ENCODE measurements at regions not wholly inside any gene's neighbourhood (a gene's known extent, or its start where the extent isn't known, plus 50 kb on each side); places are given as distances from the start of the nearest gene placed in this dataset.

DNA sequence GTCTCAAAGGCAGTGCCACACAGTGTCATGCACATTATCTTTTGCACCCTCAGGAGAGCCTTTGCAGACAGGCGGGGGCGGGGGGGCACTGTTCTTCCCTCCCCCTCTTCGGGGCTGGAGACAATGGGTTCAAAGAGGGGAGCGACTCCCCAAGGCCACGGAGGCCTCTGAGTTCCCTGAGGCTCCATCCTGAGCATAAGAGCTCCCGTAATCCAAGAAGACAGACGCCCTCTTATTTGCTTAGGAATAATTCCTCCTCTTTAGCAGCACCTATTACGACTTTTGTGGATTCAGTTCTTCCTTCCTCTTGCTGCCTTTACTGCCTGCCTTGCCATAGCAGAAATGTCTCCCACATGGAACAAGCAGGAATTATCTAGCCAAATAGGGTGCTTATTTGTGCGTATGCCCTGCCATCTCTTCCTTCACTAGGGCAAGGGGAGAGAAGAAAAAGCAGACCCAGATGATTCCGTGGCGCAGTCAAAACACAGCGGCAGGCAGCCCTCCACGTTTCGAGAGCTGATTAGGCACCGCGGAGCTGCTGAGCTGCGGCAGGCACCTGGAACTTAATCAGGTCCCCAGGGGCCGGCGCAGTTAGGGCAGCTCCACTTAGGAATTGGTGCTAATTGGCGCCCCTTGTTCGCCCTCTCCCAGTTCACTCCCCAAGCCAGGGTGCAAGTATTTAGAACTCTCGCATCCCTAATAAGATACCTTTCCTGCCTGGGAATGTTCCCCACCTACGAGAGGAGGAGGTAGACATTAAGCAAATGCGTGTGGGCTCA lies 233.4 kb upstream of the MYT1L start:
- Histone ChIP-seq H3K27ac (no peak overlapping the region), H3K4me3 (no peak overlapping the region)

DNA sequence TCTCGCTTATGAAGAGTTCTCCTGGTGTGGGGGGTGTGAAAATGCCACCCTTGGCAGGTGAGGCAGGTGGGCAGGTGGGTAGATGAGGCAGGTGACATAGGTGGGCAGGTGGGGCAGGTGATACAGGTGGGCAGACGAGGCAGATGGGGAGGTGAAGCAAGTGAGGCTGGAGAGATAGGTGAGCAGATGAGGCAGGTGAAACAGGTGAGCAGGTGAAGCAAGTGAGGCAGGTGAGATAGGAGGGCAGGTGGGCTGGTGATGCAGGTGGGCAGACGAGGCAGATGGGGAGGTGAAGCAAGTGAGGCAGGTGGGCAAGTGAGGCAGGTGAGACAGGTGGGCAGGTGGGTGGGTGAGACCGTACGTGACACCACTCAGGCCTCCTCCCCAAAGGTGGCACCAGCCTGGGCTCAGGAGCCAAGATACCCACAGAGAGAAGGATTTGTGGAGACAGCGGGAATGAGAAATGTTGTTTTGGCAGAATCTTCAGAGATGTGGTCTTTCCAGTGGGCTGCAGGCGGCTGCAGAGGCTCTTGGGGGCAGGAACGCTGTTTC lies 232.3 kb upstream of the MYT1L start:
- H3K4me3 ChIP-seq = no peak overlapping the region
- H3K27ac ChIP-seq = no peak overlapping the region

DNA sequence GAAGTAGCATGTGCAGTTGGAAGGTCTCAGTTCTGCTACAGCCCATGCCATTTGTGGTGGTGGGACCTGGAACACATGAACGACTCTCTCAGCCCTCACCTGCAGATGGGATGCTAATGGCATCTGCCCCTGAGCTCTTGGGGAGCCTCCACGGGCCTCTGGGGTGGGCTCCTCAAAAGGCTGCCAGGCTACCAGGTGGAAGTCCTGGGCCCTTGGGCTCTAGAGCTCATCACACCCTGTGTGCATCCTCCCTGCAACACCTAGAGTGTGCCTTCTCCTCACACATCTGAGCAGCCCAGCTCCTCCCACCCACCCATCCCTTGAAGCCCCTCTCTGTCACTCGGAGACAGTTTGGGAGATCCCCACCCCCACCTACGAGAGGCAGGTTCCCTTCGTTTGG lies 231.8 kb upstream of the MYT1L start:
- Histone ChIP-seq H3K4me3 (no peak overlapping the region), H3K27ac (no peak overlapping the region)

DNA sequence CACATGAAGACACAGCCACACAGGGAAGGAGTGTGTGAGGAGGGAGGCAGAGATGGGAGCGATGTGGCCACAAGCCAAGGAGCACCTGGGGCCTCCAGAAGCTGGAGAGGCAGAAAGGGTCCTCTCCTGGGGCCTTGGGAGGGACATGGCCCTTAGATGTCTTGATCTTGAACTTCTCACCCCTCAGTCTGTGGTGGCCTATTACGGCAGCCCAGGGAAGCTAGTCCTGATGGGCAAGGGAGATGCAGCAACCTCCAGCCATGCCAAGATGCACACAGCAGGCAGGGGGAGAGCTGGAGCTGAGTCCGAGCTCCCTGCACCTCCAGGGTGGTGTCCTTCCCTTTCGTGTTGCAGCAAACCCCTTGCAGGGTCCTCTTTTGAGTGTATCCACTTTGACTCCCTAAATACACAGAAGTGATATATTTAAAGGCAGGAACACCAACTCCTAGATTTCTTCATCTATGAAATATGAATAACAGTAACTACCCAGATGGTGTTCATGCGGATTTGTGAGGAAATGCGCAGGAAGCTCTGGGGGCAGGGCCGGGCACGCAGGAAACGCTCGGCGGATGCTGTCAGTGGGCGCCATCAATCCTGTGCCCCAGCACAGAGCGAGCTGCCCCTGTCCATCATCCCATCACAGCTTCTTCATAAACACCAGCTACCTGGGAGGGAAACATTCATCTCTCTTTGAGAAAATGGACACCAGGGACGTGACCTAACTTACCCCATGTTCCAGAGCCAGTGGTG lies 230.4 kb upstream of the MYT1L start:
- Histone ChIP-seq H3K4me3 (no peak overlapping the region), H3K27ac (no peak overlapping the region)

DNA sequence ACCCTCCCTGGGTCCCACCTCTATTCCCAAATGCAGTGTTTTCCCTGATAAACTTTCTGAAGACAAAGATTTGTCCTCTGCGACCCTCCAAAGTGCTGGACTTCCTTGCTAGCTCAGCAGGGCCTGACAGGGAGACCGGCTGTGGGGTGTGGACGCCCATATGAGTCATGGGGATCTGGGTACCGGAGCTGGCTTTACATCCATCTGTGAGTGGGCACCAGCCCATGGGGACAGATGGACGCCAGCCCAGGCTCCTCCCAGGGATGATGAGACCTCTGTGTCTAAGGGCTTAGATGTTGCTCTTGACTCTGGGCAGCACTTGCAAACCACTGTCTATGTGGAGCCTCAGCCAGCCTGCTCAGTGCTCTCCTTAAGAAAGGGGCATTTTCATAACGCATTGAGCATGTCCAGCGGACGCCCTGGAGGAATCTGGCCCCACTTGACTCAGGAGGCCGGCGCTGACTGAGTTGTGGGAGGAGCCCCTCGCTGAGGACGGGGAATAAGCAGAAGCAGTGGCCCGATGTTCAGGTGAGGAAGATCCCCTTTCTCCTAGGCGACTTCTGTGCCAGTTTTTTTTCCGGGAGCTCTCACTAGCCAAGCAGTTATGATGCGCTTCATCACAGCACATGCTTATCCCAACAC lies 229.4 kb upstream of the MYT1L start:
- no peak overlapping the region for H3K27ac ChIP-seq

DNA sequence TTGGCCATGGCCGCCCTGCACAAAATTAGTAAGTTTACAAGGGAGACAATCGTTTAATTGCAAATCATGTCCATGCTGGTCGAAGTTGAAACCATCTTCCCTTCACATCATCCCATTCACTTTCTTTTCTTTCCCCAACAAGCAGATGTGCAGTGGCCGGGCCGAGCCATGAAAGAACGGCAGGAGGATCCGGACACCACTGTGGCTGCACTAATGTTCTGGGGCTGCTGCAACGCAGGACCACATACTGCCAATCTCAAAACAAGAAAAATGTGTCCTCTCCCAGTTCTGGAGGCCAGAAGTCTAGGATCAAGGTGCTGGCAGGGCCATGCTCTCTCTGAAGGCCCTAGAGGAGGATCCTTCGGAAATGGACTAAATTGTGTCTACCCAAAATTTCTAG lies 227.4 kb upstream of the MYT1L start:
- Histone ChIP-seq H3K4me3 (no peak overlapping the region), H3K27ac (no peak overlapping the region)

More for the DNA sequence above, 229.4 kb upstream of the MYT1L start:
- H3K4me3 ChIP-seq = no peak overlapping the region

DNA sequence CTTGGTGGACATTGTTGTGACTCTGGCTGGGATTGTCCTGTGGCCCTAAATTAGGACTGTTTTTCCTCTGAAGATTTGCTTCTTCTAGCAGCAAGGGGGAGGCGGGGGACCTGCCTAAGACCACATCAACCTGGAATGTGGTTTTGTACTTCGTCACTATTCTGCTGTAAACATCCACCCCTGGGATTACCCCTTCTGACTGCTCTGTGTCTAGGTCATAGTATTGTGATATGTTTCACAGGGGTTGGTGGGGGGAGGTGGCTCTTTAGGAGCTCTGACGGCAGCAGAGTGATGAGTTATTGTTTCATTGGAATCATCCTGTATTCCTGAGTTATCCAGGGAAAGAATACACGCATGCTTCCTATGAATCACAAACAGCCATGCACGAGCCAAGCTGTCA lies 226.4 kb upstream of the MYT1L start:
- H3K4me3 ChIP-seq = no peak overlapping the region

DNA sequence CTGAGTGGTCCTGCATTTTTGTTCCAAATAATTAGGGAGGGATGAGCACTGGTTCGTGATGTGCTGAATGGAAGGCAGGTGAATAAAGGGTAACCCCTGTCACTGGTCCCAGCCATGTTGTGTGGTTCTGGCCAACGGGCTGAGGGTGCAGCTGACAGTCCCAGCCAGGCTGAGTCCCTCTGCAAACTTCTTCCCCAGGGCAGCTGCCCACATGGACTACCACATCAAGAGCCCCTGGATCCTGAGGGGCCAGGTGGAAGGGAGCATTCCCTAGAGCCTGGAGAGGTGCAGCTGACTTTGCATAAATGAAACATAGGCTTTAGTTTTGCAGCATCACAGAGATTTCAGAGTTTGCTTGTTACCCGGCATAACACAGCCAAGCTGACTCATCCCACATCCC lies 219.8 kb upstream of the MYT1L start:
- H3K27ac ChIP-seq = no peak overlapping the region
- H3K4me3 ChIP-seq = no peak overlapping the region

More for the DNA sequence above, 226.4 kb upstream of the MYT1L start:
- H3K27ac ChIP-seq = no peak overlapping the region

DNA sequence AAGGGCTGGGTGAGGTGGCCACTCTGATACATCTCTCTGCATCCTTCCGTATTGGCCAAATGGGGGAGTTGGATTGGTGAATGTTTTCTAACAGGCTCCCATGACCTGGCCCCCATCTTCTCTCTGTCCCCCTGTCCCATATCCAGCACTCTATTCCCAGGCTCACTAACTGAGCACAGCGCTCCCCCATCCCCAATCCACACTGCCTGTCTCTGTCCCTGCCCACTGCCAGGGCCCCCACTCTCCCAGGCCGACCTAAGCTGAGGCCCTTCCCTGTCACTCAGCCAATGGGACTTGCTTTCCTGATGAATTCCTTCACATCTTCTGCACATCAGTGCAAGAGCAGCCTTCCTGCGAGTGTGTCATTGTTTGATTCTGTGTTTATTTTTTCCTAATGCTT lies 216.8 kb upstream of the MYT1L start:
- Histone ChIP-seq H3K4me3 (no peak overlapping the region), H3K27ac (no peak overlapping the region)

DNA sequence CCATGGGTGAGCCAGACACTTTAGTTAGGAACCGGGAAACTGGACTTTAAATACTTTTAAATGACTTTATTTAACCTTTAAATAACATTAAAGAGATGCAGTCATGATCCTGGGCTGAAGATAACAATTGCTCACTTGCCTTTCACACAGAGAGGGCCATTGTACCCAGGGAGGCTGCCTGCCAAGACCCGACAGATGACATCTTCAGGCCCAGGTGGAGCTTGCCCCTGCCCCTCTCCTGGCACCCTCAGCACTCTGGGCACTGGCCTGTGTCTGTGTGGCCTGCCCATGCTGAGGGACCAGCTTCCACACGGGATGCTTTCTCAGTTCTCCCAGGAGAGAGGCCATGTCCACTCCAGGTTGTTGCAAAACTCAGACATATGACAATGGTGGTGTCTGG lies 216.4 kb upstream of the MYT1L start:
- H3K27ac ChIP-seq = no peak overlapping the region
- no peak overlapping the region for H3K4me3 ChIP-seq

DNA sequence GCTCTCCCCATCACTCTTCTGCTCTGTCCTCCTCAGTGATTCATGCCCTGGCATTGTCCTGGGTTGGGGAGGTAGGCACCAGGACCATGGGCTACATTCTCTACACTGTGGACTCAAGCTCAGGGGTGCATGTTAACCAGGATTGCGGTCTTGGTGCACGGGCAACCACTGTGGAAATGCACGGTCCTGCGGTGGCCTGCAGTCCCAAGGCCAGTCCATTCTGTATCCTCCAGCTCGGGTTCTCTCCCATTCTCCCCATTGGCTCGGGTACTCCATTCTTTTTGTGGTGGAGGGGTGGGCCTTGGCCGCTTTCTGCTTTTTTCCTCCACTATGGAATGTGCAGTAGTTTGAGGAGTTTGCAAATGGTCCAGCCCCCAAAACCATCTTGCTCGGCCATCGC lies 215.0 kb upstream of the MYT1L start:
- Histone ChIP-seq H3K4me3 (no peak overlapping the region), H3K27ac (no peak overlapping the region)

DNA sequence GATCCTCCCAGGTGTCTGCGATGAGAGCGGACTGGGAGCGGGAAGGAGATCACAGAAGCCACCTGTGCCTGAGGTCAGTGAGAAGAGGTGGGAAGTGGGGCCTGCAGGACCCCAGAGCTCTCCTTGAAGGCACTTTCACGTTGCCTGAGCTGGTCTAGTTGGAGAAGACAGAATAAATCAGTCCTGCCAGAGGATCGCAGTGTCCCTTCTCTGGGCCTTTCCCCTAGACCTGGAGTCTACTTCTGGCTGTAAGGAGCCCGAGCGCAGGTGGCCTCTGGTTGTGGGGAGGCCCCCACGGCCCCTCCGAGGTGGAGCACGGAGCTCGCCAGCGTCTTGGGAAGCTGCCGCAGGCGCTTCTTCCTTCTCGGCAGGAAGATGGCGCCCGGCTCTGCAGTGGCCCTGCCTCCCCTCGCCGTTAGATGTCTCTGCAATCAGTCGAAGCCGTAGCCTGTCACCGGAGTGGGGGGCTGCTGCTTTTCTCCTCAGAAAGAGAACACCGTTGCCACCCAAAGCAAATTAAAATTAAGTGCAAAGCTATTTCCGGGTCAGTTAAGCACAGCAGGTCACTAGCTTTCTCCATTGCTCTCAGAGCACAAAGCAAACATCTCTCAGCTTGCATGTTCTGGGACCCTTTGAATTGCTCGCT lies 212.0 kb upstream of the MYT1L start:
- Histone ChIP-seq H3K4me3 (no peak overlapping the region), H3K27ac (no peak overlapping the region)

DNA sequence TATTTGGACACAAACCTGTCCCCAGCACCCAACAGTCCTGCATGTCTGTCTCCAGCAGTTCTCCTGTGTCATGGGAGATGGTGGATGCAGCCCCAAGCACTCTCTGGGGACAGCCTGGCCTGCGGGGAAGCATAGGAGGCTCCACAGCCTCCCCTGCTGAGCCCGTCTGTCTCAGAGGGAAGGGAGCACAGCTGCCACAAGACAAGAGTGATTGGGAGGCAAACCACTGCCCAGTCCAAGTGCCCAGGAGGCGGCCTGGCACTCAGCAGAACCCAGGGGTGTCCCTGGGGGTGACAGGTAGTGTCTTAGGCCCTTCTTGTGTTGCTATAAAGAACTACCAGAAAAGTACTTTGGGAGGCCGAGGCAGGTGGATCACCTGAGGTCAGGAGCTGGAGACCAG lies 211.2 kb upstream of the MYT1L start:
- Histone ChIP-seq H3K27ac (no peak overlapping the region), H3K4me3 (no peak overlapping the region)

DNA sequence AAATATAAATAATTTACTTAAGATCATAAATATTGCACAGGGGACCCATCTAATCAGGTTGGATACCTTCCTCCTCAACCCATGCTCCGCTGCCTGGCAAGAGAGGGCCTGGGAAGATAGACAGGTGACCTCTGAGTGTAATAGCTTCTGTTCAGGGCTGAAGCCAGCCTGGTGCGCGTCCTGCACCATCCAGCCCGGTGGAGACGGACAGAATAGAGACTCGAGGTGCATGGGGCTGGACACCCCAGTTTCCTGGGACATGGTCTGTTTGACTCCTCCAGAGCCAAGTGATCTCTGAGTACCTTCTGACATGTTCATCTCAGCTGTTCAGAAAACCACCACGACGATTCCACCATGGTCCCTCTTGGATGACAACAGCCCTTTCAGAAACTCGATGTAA lies 209.3 kb upstream of the MYT1L start:
- Histone ChIP-seq H3K4me3 (no peak overlapping the region), H3K27ac (no peak overlapping the region)

DNA sequence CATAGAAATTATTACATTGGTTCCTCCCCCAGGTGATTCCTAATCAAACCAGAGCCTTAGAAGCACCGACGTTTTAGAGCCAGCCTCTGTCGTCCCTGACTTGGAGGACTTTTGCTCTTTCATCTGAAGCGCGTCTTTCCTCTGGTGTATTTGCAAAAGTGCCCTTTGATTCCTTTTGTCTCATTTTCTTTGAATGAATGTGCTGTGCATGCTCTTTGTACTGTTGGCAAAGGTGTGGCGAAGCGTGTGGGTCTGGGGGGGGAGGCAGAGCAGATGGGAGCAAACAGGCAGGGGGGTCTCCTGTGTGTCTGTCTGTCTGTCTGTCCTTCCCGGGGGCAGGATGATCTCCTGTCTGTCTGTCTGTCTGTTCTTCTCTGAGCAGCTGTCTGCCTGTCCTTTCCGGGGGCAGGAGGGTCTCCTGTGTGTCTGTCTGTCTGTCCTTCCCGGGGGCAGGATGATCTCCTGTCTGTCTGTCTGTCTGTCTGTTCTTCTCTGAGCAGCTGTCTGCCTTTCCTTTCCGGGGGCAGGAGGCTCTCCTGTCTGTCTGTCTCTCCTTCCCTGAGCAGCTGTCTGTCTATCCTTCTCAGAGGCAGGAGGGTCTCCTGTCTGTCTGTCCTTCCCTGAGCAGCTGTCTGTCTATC lies 205.5 kb upstream of the MYT1L start:
- Histone ChIP-seq H3K27ac (no peak overlapping the region), H3K4me3 (no peak overlapping the region)

DNA sequence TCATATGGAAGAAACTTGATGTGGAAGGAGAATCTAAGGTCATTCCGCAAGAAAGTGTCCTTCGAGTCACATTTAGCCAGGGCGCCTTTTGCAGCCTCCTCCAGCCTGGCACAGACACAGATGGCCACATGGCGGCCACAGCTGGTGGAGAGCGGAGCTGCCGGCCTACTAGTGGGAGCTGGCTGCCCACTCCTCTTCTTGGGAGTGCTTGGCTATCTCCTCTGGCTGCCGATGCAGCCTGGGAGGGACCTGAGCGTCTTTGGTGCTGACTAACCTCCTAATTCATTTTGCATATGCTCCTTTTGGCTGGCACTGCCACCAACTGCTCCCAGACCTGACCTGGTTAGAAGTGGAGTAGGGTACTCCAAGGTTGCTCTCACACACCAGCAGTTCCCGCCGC lies 199.3 kb upstream of the MYT1L start:
- H3K4me3 ChIP-seq = no peak overlapping the region
- H3K27ac ChIP-seq = no peak overlapping the region

DNA sequence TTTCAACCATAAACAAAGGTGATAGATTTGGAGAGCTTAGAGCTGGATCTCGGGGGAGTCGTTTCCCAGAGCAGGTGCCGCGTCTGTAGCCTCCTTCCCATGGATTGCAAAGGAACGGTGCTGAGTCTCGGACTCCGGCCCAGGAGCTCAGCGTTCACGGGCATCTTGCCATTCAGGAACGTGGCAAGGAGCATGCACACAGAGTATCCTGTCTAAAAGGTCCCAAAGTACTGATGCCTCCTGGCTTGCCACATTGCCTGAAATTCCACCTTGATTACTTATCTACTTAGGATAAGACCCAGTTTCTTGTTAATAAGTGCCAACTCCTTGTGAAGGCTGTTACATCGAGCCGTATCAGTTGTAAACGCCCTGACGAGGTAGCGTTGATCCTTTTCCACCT lies 197.8 kb upstream of the MYT1L start:
- Histone ChIP-seq H3K4me3 (no peak overlapping the region), H3K27ac (no peak overlapping the region)

DNA sequence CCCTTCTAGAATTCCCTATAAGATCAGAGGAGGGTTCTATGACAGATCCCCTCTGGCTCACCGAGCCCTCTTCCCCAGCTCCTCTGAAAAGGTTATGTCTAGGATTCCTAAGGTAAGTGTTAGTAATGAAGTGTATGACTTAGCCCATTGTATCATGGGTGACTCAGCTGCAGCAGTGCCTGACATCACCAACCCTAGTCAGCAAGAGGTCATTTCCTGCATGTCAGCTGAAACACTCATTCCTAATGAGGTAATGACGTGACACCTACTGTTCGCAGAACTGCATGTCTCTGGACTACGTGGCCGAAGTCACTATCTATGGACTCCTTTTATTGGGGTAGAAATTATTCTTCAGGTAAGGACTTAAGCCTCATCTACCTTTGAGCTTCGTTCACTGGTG lies 196.1 kb upstream of the MYT1L start:
- no peak overlapping the region for H3K4me3 ChIP-seq
- H3K27ac ChIP-seq = no peak overlapping the region

DNA sequence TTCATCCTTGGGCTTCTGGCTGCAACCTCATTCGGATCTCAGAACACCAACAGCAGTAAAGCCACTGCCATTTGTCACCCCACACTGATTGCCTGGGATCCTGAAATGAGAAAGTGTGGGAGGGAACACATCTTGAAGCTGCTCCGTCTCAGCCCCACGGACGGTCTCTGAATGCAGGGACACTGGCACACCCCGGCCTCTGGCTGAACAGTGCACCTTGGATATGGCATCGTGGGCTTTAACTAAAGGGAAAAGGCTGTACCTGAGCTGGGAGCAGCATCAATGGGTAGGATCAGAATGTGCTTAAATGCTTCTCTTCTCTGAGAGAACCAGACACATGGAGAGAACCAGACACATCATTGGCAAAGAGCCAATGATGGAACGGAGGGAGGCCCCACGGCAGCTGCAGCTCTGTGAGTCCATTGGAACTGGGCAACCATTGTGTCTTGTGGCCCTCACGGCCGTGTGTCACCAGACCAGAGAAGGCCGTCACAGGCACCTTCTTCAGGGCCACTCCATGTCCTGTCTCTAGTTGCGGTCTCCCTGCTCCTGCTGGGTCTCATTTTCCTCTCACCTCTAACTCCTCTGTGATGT lies 193.4 kb upstream of the MYT1L start:
- Histone ChIP-seq H3K27ac (no peak overlapping the region), H3K4me3 (no peak overlapping the region)

Data from skin epidermis (tissue), 12 donors.